GM18502 (cell line): ENCODE measurements at regions not wholly inside any gene's neighbourhood (a gene's known extent, or its start where the extent isn't known, plus 50 kb on each side); places are given as distances from the start of the nearest gene placed in this dataset.

Experiments used
- ATAC-seq: cut with Tn5 transposase; IDR thresholded peaks from one replicate; pipeline ENCODE4 v1.9.1; 2021; ENCODE audit warnings: mild to moderate bottlenecking; ENCODE audit not compliant: unreplicated experiment, poor library complexity

DNA sequence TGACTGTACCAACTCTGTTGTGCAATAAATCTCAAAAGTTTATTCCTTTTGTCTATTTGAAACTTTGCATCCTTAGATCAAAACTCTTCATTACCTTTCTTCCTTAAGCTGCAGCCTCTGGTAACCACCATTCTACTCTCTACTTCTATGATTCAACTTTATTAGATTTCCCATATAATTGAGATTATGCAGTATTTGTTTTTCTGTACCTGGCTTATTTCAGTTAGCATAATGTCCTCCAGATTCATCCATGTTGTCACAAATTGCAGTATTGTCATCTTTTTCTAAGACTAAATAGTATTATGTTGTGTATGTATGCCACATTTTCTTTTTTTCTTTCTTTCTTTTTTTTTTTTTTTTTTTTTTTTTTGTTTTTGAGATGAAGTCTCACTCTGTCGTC lies 1176.3 kb upstream of the TENM4 start:
- ATAC-seq, result no peak

GRCh38 chr11:80616070-80616800 lies 1175.4 kb upstream of the TENM4 start:
- no peak for ATAC-seq

GRCh38 chr11:80613655-80614054 lies 1172.8 kb upstream of the TENM4 start:
- no peak for ATAC-seq

DNA sequence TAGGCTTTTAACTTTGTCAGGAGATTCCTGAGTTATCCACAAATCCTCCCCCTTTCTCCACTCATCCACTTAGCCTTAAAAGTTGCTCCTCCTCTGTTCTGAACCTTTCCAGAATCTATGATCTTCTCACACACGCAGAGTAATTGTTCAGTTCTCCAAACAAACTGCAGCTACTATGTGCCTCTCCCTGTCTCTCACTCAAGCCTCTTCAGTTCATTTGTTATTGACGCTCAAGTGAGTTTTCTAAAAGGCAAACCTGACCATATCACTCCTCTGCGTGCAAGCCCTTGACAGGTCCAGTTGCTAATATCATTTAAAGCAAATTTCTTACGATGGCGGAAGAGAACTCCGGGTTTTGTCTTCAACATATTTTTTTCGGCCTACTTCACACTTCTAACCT lies 1169.7 kb upstream of the TENM4 start:
- ATAC-seq, result no peak

DNA sequence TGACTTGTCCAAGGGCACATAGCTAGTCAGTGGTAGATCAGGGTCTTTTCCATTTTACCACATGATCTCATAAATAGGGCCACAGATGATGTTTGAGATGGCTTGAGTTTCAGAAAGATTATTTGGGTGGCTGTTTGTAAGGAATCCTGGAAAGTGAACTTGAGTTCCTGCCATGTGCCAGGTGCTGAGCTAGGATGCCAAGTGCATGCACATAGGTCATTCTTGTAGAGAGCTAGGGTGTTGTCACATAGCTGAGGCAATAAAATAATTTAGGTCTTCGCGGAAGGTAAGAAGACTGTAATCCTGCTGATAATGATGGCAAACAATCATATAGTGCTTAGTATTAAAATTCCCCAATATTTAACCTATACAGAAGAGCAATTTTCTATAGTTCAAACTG lies 1162.6 kb upstream of the TENM4 start:
- no peak for ATAC-seq

DNA sequence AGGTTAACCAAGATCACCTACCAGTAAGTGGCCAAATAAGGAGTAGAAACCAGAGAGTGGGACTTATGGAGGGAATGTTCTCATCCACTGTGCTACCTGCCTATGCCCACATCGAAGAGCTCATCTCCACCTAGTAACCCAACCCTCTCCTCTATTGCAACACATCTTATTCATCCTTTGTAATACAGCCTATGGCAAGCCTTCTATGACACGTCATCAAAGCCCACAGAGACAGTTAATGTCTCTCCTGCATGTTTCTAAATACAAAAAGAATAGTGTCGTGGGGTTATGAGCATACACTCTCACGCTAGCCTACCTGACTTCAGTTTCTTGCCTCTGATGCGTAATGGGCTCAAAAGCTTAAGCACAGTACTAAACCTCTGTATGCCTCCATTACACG lies 1158.1 kb upstream of the TENM4 start:
- no peak for ATAC-seq

DNA sequence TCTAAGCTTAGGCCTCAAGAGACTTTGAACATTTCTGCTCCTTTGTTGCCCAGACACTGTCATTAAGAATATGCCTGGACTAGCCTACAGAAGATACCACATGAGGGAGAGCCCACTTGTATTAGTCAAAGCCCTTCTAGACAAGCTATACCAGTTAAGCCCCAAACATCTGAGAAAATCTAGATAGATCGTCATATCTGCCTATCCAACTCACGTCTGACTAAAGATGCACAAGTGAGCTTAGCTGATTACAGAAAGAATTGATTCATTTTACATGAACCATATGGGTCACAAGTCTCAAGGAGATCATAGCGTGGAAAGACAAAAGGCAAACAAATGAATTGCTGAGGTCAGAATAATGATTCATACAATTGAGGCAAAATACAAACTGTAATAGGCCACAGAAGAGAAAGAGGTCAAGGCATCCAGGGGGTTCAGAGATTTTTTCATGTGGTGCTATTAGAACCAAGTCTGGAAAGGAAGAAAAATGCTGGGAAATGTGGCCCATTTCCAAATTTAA lies 1155.5 kb upstream of the TENM4 start:
- ATAC-seq, result no peak

DNA sequence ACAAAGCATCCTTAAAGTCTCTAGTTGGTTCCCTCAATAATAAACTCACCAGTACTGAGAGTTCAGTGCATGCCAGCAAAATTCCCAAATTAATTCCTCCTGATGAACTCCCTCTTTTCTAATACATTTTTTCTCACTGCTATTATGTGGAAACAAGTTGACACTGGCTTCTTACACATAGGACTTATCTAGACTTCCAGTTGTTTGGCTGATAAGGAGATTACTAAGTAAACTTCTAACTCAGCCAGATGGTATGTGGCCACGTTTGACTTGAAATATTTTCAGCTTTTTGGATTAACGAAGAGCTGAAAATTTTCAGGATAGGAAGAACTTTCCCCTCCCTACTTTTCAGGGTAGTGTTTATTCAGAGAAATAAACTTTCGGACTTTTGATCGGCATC lies 1154.2 kb upstream of the TENM4 start:
- no peak for ATAC-seq

DNA sequence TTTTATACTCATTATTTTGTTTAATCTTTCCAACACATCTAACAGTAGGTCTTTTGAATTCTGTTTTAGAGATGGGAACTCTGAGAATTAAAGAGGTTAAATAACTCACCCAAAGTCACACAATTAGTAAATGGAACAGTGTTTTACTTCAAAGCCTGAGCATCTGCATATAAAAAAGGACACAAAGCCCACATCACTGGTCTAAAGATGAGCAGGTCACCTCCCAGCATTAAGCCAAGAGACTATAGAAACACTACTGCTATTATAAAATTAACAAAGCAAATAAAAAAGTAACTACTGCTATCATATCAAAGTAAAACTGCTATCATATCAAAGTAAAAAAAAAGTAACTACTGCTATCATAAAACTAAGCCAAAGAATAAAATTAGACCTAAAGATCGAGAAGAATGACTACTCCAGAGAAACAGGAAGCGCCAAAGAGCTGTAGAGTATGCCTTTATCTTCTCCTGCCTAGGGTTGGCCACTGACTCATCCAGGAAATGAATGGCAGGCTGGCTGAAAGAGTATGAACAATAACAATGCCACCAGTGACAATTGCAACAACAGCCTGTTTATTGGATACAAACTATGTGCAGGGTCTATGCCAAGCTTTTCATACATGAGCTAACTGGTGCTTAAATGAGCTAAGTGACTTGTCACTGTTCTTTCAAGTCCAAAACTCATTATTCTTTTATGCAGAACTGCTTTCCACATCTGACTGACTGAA lies 1153.0 kb upstream of the TENM4 start:
- ATAC-seq, result no peak

DNA sequence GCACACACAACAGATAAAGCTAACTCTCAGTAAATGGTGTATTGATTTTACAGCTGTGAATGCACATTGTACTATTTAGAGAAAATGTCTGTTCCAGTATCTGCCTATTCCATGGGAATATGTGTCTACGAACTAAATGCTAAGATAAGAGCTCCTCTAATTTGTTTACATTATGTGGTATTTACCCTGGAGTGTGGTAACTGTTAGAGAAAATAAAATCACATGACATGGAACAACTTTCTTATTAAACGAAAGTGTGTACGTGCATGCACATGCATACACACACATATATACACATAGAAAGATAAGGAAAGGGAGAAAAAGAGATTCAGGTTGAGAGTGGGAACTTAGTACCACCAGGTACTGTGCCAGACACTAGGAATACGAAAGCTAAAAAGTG lies 1151.7 kb upstream of the TENM4 start:
- ATAC-seq, result no peak

DNA sequence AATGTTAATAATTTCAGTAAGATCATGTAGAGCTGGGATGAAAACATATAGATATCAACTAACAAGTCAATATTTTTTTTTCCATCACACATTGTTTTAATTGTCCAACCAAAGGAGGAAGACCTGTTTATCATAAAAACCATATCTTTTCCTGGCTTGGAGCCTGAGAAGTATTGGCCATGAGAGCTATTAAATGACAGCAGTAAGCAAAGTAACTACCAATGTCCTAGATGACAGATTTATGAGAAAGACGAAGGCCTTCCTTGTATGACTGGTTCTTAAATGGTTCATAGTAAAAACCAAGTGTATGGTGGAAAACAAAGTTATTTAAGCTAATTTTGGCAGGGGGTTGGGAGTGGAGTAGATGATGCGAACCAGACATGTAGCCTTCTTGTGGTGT lies 1147.1 kb upstream of the TENM4 start:
- no peak for ATAC-seq

GRCh38 chr11:80586464-80586863 lies 1145.6 kb upstream of the TENM4 start:
- ATAC-seq, result no peak

- no peak for ATAC-seq
Observed at GRCh38 chr11:80584661-80585060, 1143.8 kb upstream of the TENM4 start.

- no peak for ATAC-seq
Observed at GRCh38 chr11:80569832-80570231, 1129.0 kb upstream of the TENM4 start.

DNA sequence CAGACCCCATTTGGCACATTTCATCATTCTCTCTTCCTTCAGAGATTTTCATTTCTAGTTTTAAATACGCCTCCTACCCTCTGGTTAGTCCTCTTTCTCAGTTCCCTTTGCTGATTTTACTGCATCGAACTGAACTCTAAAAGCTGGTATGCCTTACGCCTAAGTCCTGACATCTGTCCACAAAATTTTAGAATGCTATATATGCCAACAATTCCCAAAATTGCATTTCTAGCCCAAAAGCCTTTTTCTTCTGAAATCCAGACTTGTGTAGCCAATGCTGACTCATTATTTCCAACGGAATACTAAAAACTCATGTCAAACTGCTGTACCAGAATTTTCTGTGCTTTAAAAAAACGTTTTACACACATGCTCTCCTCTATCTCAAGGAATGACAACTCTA lies 1124.4 kb upstream of the TENM4 start:
- ATAC-seq, result no peak

- ATAC-seq, result no peak
Observed at GRCh38 chr11:80562523-80563125, 1121.8 kb upstream of the TENM4 start.

DNA sequence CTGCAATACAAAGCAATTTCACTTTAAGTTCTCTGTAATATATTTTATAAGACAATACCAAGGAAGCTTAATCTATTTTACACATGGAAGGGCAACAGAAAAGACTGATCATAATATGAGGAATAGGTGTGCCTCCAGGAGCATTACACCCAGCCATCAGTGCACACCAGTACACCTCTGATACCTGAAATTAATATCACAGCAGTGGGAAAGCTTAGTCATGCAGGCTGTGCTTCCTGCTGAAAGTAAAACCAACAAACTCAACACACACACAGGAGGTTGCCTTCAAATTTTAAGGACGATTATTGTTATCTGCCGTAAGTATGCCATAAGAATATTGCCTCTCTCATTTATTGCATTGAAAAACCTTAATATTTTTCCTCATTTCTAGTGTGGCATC lies 1119.1 kb upstream of the TENM4 start:
- no peak for ATAC-seq

DNA sequence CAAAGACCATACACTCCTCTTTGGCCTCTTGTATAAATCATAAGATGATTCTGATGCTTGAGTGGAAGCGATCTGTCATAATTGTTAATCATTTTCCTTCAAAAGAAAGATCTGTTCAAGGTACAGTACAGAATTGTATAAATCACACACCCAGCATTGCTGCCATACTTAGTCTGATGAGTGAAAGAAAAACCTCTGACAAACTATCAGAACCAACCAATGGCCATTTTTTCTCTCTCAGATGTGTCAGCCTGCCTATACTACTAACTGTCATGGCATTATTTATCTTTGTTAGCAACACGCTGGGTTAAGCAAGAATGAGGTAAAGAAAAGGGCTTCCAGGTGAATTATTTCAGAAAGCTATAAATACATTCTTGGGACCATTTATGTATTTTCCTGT lies 1112.7 kb upstream of the TENM4 start:
- ATAC-seq, result no peak

- no peak for ATAC-seq
Observed at GRCh38 chr11:80542704-80543103, 1101.9 kb upstream of the TENM4 start.

DNA sequence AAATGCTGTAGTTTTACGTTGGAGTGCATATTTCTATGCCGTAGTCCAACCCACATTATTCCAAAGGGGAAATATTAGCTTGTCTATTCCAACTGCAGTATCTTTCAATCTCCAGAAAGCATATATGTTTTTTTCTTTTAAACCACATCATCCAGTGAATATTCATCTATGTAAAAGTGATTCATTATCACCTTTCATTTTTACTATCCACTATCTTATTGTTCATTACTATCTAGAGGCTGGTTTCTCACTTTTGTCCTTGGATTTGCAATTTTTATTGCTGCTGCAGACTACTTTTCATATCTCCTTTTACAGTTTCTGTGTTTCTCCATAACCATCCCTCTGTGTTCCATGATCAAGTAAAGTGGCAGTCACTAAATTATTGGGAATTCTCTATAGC lies 1097.2 kb upstream of the TENM4 start:
- ATAC-seq, result no peak

DNA sequence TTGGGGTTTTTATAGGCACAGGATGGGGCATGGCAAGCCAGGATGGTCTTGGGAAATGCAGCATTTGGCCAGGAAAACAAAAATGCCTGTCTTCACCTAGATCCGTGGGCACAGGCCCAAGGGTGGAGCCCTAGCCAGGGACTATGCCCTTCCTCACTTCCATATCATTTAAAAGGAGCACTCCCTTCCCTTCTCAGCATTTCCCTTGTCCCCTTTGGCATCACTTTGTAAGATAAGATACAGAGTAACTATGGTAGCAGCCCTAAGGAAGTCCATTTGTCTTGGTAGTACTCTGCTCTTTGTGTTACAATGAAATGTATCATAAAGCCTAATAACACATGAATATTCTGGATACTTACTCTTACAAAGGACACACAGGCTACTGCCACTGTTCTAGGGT lies 1092.6 kb upstream of the TENM4 start:
- no peak for ATAC-seq
